HG02798 (cell line): ENCODE measurements at regions not wholly inside any gene's neighbourhood (a gene's known extent, or its start where the extent isn't known, plus 50 kb on each side); places are given as distances from the start of the nearest gene placed in this dataset.

Source experiments
- ATAC-seq: cut with Tn5 transposase; IDR thresholded peaks from one replicate; pipeline ENCODE4 v1.9.1; 2021; ENCODE audit warnings: mild to moderate bottlenecking; ENCODE audit not compliant: unreplicated experiment, poor library complexity

DNA sequence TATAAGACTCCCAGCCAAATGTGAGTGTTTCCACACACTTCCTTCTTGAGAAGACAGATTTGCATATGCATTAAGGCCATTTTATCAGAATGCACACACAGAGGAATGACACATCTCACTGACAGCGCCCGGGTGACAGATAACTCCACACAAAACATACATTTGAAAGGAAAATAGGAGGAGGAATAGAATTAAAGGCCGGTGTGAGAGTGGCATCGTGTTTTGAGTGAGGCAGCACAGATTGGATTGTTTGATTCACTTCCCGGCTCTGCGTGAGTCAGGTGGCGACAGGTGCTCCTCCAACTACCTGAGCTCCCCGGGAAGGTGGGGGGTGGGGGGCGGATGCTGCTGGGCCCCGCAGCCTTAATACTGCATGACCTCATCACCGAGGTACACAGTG, 429.0 kb downstream of the TSHZ3 start:
- no peak for ATAC-seq

DNA sequence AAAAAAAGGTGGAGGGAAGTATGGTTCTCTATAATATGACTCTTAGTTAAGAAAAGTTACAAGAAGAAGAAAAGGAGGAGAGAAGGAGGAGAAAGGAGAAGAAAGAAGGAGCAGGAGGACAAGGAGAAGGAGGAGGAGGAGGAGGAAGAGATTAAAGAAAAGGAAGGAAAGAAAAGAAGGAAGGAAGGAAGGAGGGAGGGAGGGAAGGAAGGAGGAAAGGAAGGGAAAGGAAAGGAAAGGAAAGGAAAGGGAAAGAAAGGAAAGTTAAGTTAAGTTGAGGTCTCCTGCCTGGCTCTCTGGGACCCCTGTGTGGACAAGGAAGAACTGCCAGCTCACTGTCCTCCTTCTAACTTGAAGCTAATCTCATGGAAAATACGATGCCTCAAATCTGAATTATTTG, 429.5 kb downstream of the TSHZ3 start:
- ATAC-seq, result no peak

DNA sequence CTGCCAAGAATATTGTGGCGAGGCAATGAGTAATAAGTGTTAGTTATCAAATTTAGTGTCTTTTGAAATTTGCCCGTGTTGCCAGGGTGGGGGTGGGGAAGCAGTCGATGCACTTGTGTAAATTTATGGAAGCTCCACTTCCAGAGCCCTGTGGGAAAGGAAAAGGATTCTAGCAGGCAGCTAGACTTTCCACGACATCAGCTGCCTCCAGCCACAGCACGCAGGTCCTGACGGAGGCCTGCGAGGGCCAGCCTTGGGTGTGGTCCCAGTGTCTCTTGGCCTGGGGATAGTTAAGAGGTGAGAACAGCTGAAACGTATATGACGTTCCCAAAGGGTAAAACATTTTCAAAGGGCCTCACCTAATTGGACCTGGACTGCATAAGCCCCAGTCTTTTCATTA, 433.0 kb downstream of the TSHZ3 start:
- ATAC-seq, result no peak

DNA sequence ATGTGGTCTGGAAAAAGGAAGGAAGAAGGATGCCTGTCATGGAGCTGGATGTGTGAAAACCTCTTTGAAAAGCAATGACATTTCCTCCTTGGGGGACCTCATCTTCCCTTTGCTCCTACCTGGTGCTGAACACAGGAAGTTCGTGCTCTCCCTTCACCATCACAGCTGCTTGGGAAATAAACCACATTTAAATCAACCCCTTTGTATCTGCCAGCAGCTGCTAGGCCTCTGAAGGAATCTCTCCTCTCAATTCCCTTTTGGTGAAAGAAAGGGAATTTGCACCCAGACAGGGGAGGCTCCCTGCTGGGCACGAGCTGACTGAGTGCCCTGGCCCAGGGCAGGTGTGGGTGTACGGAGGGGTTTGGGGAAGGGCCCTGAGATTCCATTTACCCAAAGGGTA, 437.7 kb downstream of the TSHZ3 start:
- no peak for ATAC-seq

DNA sequence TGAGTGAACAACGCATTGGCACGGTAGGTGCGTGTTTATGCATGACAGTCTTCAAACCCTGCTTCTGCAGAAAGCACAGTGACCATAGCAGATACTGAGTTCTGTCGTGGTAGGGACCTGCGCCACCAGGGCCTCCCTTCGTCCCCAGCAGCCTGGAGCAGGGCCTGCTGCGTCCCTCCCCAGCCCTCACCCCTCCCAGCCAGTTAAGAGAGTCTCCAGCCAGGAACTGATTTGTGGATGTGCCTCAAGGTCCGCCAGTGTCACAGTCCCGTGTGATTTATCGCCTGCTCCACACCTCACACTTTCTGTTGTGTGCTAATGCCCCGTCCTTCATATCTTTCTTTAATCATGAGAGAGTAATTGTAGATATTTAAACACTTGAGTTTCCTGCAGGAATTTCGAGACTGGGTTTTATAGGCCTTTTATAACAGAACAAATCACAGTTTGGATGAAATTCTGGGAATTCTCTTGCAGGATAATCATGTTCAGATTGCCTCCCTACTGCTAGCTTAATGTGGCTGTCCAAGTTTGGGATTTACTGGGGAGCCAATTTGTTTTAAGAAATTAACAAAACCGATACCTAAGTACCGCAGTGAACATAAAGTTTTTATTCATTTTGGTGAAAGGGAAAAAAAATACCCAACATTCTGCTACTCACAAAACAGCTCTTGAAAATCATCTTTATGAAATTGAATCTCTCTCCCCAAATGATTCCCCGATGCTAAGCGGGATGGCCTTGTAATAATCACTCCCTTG, 438.6 kb downstream of the TSHZ3 start:
- no peak for ATAC-seq

DNA sequence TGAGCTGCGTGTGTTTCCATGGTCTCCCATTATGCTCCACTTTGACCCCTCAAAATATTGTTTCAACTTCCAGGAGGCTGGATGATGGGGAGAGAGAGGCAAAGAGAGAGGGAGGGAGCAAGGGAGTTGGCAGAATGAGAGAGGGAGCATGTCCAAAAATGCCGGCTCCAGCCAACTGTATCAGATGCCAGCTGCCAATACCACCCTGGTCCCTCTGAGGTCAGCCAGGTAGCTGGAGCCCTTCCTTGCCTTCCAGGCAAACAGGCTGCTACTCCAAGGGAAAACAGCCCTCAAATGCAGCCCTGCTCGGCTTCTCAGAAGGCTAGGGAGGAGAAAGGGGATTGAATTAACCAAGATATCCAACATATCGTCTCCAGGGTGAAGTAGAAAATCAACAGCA, 440.0 kb downstream of the TSHZ3 start:
- no peak for ATAC-seq

DNA sequence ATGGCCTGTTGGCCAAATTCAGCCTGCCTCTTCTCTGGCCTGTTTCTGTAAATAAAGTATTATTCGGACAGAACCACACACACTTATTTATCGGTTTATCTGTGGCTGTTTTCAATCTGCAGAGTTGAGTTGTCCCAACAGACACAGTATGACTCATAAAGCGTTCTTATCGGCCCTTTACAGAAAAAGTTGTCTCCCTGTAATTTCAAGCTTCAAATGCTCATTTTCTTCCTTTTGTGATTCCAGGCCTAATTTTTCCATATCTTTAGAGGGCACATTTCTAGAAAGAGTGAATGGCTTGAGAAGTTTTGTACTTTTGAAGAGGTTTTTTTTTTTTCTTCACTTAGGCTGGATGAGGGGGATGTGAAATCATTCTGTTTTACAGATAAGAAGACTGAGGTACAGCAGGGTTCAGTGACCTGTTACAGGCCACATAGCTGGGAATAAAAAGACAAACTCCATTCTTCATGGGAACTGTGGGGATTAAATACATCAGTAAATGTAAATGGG, 440.9 kb downstream of the TSHZ3 start:
- ATAC-seq, result no peak

DNA sequence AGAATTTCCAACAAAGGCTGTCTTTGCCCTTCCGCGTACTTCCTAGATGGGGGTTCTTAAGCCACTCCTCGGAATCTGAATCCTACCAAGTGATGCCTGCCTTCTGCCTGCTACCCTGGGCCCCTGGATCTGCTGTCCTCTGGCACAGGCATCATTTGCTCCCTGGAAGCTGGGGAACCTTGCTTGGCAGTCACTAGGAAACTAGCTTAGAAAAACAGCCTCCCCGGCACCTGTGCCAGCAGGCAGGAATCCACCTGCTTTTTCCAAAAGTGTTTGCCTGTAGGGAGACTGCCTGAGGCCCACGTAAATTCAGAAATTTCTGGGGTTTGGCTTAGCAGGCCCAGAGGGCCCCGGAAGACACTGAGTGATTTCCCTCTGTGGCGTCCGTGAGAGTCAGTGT, 442.4 kb downstream of the TSHZ3 start:
- no peak for ATAC-seq

DNA sequence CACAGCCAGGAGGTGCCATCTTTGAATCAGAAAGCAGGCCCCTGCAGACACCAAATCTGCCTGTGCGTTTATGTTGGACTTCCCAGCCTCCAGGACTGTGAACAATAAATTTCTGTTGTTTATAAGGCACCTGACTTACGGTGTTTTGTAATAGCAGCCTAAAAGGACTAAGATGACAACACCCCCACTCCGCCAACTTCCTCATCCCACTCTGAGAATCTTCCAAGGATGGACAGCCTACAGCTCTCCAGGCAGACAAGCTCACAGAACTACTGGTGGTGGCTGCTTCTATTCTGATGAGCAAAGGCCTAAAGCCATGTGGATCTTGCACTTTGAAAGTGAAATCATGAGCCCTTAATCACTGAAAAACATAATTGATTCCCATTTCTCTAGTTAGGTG, 449.2 kb downstream of the TSHZ3 start:
- ATAC-seq, result no peak

DNA sequence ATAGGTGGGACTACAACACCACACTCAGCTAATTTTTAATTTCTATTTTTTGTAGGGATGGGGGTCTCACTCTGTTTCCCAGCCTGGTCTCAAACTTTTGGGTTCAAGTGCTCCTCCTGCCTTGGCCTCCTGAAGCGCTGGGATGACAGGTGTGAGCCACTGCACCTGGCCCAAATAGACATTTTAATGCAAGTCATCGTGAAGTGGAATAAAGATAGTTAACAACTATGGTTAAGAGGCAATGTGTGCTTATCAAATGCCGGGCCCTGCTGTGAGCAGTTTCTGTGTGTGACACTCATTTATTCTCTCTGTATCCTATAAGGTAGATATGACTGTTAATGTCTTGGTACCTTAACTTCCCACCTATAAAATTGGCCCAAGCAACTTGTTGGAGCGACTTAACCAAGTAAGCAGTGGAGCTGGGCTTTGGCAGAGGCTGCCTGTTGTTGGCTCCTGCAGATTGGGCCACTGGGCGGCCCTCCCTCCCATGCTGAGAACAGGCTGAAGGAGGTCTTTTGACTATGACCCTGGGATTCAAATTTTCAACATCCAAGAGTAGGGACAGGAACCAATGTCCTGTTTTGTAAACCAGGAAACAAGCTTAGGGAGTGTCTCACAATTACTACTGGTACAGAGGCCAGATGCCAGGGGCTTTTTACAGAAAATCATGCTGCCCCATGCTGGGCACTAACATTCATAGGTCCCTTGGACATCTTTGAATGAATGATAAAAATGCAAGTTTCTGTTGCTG, 450.7 kb downstream of the TSHZ3 start:
- no peak for ATAC-seq

DNA sequence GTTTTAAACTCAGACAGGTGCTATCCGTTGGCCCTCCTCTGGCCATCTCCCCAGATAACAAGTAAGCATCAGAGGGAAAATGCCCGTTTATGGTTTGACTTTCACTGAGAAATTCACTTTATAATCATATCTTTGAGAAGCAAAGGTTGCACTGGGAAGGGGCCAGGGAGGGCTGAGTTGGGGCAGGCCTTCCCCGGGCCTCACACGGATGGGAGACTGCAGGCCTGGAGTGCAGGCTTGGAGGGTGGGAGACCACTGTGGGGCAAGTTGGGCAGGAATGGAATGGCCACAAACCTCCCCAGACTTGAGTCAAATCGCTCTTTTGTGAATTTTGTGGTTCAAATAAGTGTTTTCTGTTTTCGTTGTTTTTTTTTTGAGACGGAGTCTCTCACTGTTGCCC, 451.7 kb downstream of the TSHZ3 start:
- no peak for ATAC-seq

DNA sequence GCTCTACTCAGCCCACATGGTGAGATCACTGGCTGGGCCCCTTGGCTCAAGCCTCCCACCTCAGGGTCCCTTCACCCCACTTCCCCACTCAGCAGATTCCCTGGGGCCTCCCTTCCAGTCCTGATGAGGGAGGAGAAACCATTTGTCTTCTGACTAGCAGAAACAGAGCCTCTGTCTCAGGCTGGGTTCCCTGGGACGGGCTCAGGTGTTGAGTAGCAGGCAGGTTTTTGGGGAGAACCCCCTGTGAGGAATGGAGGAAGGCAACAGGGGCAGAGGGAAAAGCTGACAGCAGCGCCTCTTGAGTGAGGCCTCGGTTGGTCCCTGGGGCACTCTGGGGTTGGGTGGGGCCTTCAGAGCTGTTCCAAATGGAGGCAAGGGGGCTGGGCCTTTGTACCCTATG, 452.2 kb downstream of the TSHZ3 start:
- no peak for ATAC-seq

DNA sequence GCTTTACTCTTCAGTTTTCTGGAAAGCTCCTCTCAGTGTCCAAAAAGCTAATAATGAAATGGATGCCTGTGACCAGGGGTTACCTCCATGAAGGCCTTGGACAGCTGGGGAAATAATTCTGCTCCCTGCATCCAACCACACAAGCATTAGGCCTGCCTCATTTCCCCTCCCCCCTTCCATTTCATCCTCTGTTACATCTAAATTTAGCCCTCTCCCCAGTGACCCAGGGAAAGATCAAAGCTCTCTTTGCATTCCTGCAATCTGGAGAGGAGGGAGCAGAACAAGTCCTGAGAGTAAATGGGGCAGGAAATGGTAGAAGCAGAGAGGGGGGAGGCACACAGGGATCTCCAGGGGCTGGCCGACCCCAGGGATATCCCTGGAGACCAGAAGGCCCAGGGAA, 452.7 kb downstream of the TSHZ3 start:
- ATAC-seq, result no peak

DNA sequence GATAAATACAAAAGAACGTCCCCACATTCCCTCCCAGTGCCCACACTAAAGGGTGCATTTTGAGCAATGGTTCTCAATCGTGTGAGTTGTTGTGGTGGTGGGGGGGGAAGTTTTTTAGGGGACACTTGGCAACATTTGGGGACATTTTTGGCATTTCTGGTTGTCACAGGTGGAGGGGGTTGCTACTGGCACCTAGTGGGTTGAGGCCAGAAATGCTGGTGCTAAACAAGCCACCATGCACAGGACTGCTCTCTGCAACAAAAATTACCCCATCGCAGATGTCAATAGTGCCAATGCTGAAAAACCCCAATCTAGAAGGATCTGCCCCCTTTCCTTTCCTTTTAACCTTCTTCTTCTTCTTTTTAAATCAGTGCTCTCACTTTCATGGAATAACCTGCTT, 453.3 kb downstream of the TSHZ3 start:
- no peak for ATAC-seq

DNA sequence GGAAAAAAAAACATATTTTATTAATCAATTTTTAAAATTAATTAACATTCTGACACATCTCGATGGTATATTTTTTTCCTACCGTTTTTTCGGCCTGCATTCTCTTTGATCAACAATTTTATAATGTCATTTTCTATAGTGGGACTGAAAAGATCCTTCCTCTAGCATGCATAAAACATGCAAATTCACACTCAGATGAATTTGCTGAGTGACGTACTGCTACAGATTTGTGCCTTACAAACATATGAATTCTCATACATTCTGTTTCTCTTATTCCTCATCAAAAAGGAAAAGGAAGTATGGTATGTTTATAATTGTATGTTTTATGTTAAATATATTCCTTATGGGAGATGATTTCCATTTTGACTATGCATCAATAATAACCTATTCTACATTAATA, 458.2 kb downstream of the TSHZ3 start:
- ATAC-seq, result no peak

DNA sequence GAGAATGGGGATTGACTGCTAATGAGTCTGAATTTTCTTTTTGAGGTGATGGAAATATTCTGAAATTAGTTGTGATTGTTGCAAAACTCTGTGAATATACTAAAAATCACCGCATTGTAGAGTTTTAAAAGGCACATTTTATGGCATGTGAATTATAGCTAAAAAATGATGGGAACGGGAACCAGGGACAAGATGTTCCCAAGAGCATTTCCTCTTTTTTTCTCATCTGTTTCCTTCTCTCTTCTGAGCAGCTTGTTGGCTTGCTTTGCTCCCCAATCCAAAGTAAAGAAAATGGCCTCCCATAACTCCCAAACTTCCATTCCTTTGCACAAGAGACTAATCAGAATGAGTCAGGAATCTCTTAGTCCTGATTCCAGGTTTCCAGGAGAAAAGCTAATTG, 459.2 kb downstream of the TSHZ3 start:
- no peak for ATAC-seq

DNA sequence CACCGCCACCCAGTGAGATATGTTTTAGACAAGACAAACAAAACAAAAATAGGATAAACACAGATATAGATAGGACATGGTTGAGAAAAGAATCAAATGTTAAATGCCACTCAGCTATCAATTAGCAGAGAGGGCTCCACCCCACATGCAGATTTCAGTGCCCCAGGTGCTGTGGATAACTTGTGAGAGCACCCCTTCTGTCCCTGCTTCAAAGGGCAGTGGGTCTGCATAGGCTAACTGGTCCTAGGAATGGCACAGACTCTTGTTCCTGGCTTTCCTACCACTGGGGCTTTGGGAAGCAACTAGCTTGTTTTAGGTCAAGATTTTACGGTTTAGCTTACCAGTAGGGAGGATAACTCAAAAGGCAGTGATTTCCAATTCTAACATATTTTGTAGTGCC, 460.3 kb downstream of the TSHZ3 start:
- no peak for ATAC-seq

DNA sequence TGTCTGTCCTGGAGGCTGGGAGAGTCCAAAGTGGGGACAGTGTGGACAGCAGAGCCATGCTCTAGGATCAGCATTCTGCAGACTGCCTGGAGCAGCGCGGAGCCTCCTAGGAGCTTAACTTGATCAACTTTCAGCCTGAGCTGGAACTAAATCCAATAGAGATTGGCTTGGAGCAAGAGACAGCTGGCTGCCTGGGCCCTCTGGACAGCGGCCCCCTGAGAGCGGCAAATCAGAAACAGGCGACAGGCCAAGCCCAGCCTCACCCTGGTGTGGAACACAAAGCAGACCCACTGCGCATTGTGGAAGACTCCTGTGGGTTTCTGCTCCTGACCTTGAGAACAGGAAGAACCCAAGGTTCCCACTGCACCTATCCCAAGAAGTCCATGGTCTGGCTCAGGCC, 462.2 kb downstream of the TSHZ3 start:
- no peak for ATAC-seq

DNA sequence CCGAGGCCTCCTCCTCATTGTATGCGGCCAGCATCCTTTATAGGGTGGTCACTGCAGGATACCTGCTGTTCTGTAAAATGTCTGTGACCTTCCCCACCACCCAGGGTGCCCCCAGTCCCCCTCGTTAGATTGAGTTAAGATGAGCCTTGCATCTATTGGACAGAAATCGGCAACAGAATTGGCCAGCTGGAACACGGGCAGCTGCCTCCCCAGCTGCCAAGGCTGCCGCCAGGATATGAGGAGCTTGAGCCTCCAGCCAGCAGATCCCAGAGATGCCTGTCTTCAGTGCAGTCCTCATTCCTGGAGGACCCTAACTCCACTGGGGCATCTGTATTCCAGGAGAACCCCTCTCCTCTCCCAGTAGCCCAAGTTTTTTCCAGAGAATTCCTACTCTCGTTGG, 463.0 kb downstream of the TSHZ3 start:
- ATAC-seq, result no peak

DNA sequence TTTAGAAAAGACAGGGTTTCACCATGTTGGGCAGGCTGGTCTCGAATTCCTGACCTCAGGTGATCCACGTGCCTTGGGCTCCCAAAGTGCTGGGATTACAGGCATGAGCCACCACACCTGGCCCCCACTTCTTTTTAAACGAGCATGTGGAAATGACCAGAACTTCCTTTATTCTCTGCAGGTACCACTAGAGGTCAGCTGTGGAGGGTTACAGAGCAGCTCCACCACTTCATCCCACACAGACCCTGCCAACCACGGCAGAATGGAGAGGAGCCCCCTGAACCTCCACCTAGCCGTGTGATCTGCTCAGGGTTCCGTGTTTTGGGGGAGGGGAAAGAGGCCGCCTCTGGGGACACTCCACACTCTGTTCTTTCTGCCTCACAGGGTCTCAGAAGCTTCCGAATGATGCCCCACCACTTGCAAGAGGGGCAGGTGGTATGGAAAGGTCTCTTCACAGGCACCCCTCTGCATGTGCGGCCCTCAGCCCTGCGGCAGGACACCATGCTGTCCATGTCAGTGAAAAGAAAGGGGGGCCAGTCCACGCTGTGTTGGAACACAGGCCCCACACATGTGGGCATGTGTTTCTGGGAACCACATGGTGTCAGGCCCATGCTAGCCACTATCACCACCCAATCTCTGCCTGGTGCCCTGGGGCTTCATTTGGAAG, 465.0 kb downstream of the TSHZ3 start:
- no peak for ATAC-seq

DNA sequence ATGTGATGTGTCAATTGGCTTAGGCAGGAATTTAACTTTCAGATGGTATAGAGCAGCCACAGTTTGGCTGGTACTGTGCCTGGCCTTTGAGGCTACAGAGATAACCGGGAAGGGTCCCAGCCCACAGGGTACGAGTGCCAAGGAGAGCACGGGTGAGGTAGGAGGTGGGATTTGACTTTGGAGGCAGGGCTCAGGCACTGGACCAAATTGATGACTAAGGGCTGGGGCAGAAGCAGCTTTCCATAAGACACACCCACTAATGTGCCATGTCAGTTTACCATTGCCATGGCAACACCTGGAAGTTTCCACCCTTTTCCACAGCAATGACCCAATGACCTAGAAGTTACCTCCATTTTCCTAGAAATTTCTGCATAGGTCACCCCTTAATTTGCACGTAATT, 466.2 kb downstream of the TSHZ3 start:
- ATAC-seq, result no peak
